ENCODE measurements at regions not wholly inside any gene's neighbourhood (a gene's known extent, or its start where the extent isn't known, plus 50 kb on each side); places are given as distances from the start of the nearest gene placed in this dataset.

DNA sequence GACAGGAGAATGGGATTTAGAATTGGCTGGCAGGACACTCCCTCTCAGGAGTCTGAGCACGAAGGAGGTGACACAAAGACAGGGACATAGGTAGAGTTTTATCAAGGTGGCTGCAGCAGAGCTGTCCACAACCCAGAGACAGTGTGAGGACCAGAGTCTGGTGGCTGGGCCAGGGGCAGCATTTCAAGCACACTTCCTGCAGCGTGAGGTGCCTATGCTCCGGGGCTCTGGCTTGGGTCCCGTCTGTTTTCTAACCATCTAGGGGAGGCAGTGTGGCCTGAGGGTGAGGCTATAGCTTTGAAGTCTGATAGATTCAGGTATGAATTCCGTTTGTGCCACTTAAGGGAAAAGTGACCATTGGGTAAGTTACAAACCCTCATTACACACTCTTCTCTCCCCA is 222.7 kb upstream of the ZMIZ1 start:
- WGBS, 2 donors, result 87 to 88% methylated on average over 5 of the region's 5 CpGs
- TF ChIP-seq POLR2A (IDR thresholded peaks at IDR 0.05), result no peak
- TF ChIP-seq, protein P1, sequence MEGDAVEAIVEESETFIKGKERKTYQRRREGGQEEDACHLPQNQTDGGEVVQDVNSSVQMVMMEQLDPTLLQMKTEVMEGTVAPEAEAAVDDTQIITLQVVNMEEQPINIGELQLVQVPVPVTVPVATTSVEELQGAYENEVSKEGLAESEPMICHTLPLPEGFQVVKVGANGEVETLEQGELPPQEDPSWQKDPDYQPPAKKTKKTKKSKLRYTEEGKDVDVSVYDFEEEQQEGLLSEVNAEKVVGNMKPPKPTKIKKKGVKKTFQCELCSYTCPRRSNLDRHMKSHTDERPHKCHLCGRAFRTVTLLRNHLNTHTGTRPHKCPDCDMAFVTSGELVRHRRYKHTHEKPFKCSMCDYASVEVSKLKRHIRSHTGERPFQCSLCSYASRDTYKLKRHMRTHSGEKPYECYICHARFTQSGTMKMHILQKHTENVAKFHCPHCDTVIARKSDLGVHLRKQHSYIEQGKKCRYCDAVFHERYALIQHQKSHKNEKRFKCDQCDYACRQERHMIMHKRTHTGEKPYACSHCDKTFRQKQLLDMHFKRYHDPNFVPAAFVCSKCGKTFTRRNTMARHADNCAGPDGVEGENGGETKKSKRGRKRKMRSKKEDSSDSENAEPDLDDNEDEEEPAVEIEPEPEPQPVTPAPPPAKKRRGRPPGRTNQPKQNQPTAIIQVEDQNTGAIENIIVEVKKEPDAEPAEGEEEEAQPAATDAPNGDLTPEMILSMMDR (IDR thresholded peaks at IDR 0.05), result no peak
- H3K36me3 ChIP-seq (ENCODE audit: low read depth, missing control alignments), result no peaks in the 10 kb centered on the region
- DNase-seq, result no peak
- H3K4me1 ChIP-seq, result no peaks in the 10 kb centered on the region
- H3K27ac ChIP-seq, result no peak overlapping the region
- no peaks in the 10 kb centered on the region for H3K27me3 ChIP-seq
- intact Hi-C loops (cut with DNase I; ENCODE audit: low total_unique reads), result no loop called here
- H3K4me3 ChIP-seq, result no peak overlapping the region
- H3K9me3 ChIP-seq, result no peaks in the 10 kb centered on the region

GRCh38 chr10:78846760-78847159 is 222.0 kb upstream of the ZMIZ1 start:
- no peak overlapping the region for H3K4me3 ChIP-seq
- no peaks in the 10 kb centered on the region for H3K9me3 ChIP-seq
- WGBS, 2 donors, result 81 to 89% methylated on average over 6 to 7 of the region's 7 CpGs
- TF ChIP-seq, protein P1 (IDR thresholded peaks at IDR 0.05), result no peak
- no peak for TF ChIP-seq POLR2A (IDR thresholded peaks at IDR 0.05)
- DNase-seq, result no peak
- H3K36me3 ChIP-seq (ENCODE audit: low read depth, missing control alignments), result no peaks in the 10 kb centered on the region
- intact Hi-C loops (cut with DNase I; ENCODE audit: low total_unique reads), result no loop called here
- H3K27me3 ChIP-seq, result no peaks in the 10 kb centered on the region
- no peak overlapping the region for H3K27ac ChIP-seq
- no peaks in the 10 kb centered on the region for H3K4me1 ChIP-seq

GRCh38 chr10:78847485-78847884 is 221.3 kb upstream of the ZMIZ1 start:
- H3K9me3 ChIP-seq, result no peaks in the 10 kb centered on the region
- H3K27ac ChIP-seq, result no peak overlapping the region
- H3K36me3 ChIP-seq (ENCODE audit: low read depth, missing control alignments), result no peaks in the 10 kb centered on the region

GRCh38 chr10:78849115-78849514 is 219.7 kb upstream of the ZMIZ1 start:
- Histone ChIP-seq H3K27me3 (no peaks in the 10 kb centered on the region), H3K9me3 (no peaks in the 10 kb centered on the region), H3K27ac (no peak overlapping the region), H3K4me1 (no peaks in the 10 kb centered on the region), H3K36me3 (ENCODE audit: low read depth, missing control alignments) (no peaks in the 10 kb centered on the region), H3K4me3 (no peak overlapping the region)
- WGBS, 2 donors, result 66 to 71% methylated on average over 7 of the region's 7 CpGs
- no peak for TF ChIP-seq POLR2A (IDR thresholded peaks at IDR 0.05)
- no peak for DNase-seq
- intact Hi-C loops (cut with DNase I; ENCODE audit: low total_unique reads), result no loop called here

More at GRCh38 chr10:78847485-78847884, 221.3 kb upstream of the ZMIZ1 start:
- WGBS, 2 donors, result 83 to 85% methylated on average over 5 of the region's 5 CpGs
- DNase-seq, result no peak
- intact Hi-C loops (cut with DNase I; ENCODE audit: low total_unique reads), result no loop called here
- Histone ChIP-seq H3K27me3 (no peaks in the 10 kb centered on the region), H3K4me3 (no peak overlapping the region), H3K4me1 (no peaks in the 10 kb centered on the region)
- no peak for TF ChIP-seq POLR2A (IDR thresholded peaks at IDR 0.05)
- TF ChIP-seq, protein P1 (IDR thresholded peaks at IDR 0.05), result no peak

GRCh38 chr10:78849731-78850130 is 219.0 kb upstream of the ZMIZ1 start:
- H3K9me3 ChIP-seq, result no peaks in the 10 kb centered on the region
- 84 to 91% methylated on average over 5 of the region's 5 CpGs for WGBS, 2 donors
- no peaks in the 10 kb centered on the region for H3K4me1 ChIP-seq
- intact Hi-C loops (cut with DNase I; ENCODE audit: low total_unique reads), result no loop called here
- DNase-seq, result no peak
- H3K27me3 ChIP-seq, result no peaks in the 10 kb centered on the region
- TF ChIP-seq, protein P1 (IDR thresholded peaks at IDR 0.05), result no peak
- TF ChIP-seq POLR2A (IDR thresholded peaks at IDR 0.05), result no peak
- H3K4me3 ChIP-seq, result no peak overlapping the region
- no peaks in the 10 kb centered on the region for H3K36me3 ChIP-seq (ENCODE audit: low read depth, missing control alignments)
- no peak overlapping the region for H3K27ac ChIP-seq

All from testis (tissue), 2 donors.